HCT116 (cell line): ENCODE measurements at regions not wholly inside any gene's neighbourhood (a gene's known extent, or its start where the extent isn't known, plus 50 kb on each side); places are given as distances from the start of the nearest gene placed in this dataset.

Experiments used
- EZH2 ChIP-seq: fragments of 200-600 bp; sonication (generic); IDR thresholded peaks from 2 replicates; pipeline ENCODE4 v1.6.1; 2017; ENCODE audit warnings: antibody characterized with exemption, mixed run types
- POLR2A ChIP-seq: IDR thresholded peaks from 2 replicates; pipeline ENCODE4 v1.7.0; 2011; ENCODE audit warnings: borderline replicate concordance; ENCODE audit not compliant: insufficient read depth, insufficient read length; ENCODE audit errors: extremely low read depth
- POLR2AphosphoS5 ChIP-seq: IDR thresholded peaks from 2 replicates; pipeline ENCODE4 v1.6.1; 2011; ENCODE audit warnings: mild to moderate bottlenecking, low read depth, low read length, moderate library complexity
- SIN3A ChIP-seq: IDR thresholded peaks from 2 replicates; pipeline ENCODE4 v1.6.1; 2012; ENCODE audit warnings: low read depth
- YY1 ChIP-seq: IDR thresholded peaks from 2 replicates; pipeline ENCODE4 v1.6.1; 2011; ENCODE audit warnings: low read length, low read depth, moderate library complexity, mild to moderate bottlenecking; ENCODE audit not compliant: insufficient replicate concordance; ENCODE audit errors: extremely low read depth
- ZNF274 ChIP-seq: fragments of 200-500 bp; sonication (Bioruptor generic); IDR thresholded peaks from 2 replicates; pipeline ENCODE4 v1.6.1; 2014; ENCODE audit warnings: mild to moderate bottlenecking, low read depth, low read length, inconsistent platforms

GRCh38 chr5:10913841-10914240 lies 152.8 kb upstream of the DAP start:
- TF ChIP-seq EZH2, result no peak
- no peak for TF ChIP-seq SIN3A
- no peak for TF ChIP-seq POLR2AphosphoS5
- no peak for TF ChIP-seq POLR2A
- TF ChIP-seq YY1, result no peak
- TF ChIP-seq ZNF274, result no peak
